OCI-LY1 (cell line): ENCODE measurements at regions not wholly inside any gene's neighbourhood (a gene's known extent, or its start where the extent isn't known, plus 50 kb on each side); places are given as distances from the start of the nearest gene placed in this dataset.

Experiments
- EZH2 ChIP-seq: fragments of 200-600 bp; sonication (generic), shearing (Covaris generic); IDR thresholded peaks from 2 replicates; pipeline ENCODE4 v1.8.0; 2017; ENCODE audit warnings: borderline replicate concordance, mixed run types, mild to moderate bottlenecking, antibody characterized with exemption, low read length, moderate library complexity, mixed read lengths
- TF ChIP-seq, protein P1 (sequence below): fragments of 200-600 bp; sonication (generic), shearing (Covaris generic); IDR thresholded peaks from 2 replicates; pipeline ENCODE4 v1.5.1; 2017; ENCODE audit warnings: mild to moderate bottlenecking, antibody characterized with exemption, low read length, moderate library complexity, mixed read lengths

DNA sequence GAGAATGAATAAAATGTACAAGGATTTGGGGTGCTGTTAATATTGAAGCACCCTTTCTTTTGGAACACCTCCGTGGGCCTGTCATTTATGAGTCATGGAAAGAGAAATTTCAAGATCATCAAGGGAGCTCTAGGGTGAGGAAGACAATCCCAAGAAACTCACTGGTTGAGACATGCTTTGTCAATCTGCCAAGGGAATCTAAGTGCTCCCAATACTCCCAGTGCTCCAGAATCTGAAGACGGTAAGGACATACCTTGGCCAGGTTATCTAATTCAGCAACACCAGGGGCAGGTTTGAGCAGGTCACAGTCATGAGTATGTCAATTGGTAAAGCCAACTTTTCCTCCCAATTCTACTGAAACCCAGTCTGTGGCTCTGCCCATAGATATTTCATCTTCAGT is 556.4 kb upstream of the CPEB2 start:
- no peak for TF ChIP-seq EZH2
- TF ChIP-seq, protein P1, sequence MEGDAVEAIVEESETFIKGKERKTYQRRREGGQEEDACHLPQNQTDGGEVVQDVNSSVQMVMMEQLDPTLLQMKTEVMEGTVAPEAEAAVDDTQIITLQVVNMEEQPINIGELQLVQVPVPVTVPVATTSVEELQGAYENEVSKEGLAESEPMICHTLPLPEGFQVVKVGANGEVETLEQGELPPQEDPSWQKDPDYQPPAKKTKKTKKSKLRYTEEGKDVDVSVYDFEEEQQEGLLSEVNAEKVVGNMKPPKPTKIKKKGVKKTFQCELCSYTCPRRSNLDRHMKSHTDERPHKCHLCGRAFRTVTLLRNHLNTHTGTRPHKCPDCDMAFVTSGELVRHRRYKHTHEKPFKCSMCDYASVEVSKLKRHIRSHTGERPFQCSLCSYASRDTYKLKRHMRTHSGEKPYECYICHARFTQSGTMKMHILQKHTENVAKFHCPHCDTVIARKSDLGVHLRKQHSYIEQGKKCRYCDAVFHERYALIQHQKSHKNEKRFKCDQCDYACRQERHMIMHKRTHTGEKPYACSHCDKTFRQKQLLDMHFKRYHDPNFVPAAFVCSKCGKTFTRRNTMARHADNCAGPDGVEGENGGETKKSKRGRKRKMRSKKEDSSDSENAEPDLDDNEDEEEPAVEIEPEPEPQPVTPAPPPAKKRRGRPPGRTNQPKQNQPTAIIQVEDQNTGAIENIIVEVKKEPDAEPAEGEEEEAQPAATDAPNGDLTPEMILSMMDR: no peak
